NT2/D1 (cell line): ENCODE measurements at regions not wholly inside any gene's neighbourhood (a gene's known extent, or its start where the extent isn't known, plus 50 kb on each side); places are given as distances from the start of the nearest gene placed in this dataset.

Experiments
- DNase-seq: peaks from one replicate; pipeline ENCODE4 v3.0.0-alpha.2; 2011; ENCODE audit warnings: low read depth, low spot score
- H3K27me3 ChIP-seq: 2 replicates; pipeline ENCODE4 v1.6.0; 2011; ENCODE audit warnings: mild to moderate bottlenecking; ENCODE audit not compliant: insufficient read length, insufficient read depth
- H3K36me3 ChIP-seq: 2 replicates; pipeline ENCODE4 v1.6.1; 2011; ENCODE audit warnings: mild to moderate bottlenecking, low read length, mixed read lengths; ENCODE audit not compliant: insufficient read depth, insufficient read length
- H3K4me1 ChIP-seq: 2 replicates; pipeline ENCODE4 v1.5.1; 2011; ENCODE audit not compliant: insufficient read depth, insufficient read length
- H3K4me3 ChIP-seq: 2 replicates; pipeline ENCODE4 v1.5.1; 2011; ENCODE audit warnings: low read depth; ENCODE audit not compliant: insufficient read length
- H3K9ac ChIP-seq: 2 replicates; pipeline ENCODE4 v1.6.0; 2011; ENCODE audit warnings: low read depth; ENCODE audit not compliant: insufficient read length
- H3K9me3 ChIP-seq: 2 replicates; pipeline ENCODE4 v1.5.1; 2011; ENCODE audit warnings: mild to moderate bottlenecking, low read length; ENCODE audit not compliant: insufficient read depth
- SUZ12 ChIP-seq: IDR thresholded peaks from 2 replicates; pipeline ENCODE4 v1.6.1; 2011; ENCODE audit not compliant: insufficient read length, insufficient read depth; ENCODE audit errors: extremely low read depth
- YY1 ChIP-seq: IDR thresholded peaks from 2 replicates; pipeline ENCODE4 v1.6.1; 2011; ENCODE audit not compliant: insufficient read length, insufficient read depth
- ZNF274 ChIP-seq: IDR thresholded peaks from 2 replicates; pipeline ENCODE4 v1.6.1; 2011; ENCODE audit warnings: mild to moderate bottlenecking, low read depth, low read length

GRCh38 chr3:70728311-70728710 is 415.9 kb upstream of the MDFIC2 start:
- Histone ChIP-seq H3K9me3 (no peaks in the 10 kb centered on the region), H3K4me1 (no peaks in the 10 kb centered on the region), H3K9ac (no peak overlapping the region), H3K27me3 (no peaks in the 10 kb centered on the region), H3K4me3 (no peak overlapping the region), H3K36me3 (no peaks in the 10 kb centered on the region)
- TF ChIP-seq ZNF274 (no peak), SUZ12 (no peak)
- DNase-seq: no peak

GRCh38 chr3:70726961-70727360 is 414.5 kb upstream of the MDFIC2 start:
- Histone ChIP-seq H3K4me1 (no peaks in the 10 kb centered on the region), H3K36me3 (no peaks in the 10 kb centered on the region), H3K27me3 (no peaks in the 10 kb centered on the region), H3K9ac (no peak overlapping the region), H3K4me3 (no peak overlapping the region), H3K9me3 (no peaks in the 10 kb centered on the region)
- TF ChIP-seq SUZ12: no peak
- TF ChIP-seq ZNF274: no peak
- TF ChIP-seq YY1: no peak
- no peak for DNase-seq

GRCh38 chr3:70726096-70726938 is 413.9 kb upstream of the MDFIC2 start:
- no peak for DNase-seq
- H3K9me3 ChIP-seq: no peaks in the 10 kb centered on the region
- no peak for TF ChIP-seq ZNF274
- TF ChIP-seq YY1: no peak
- no peak for TF ChIP-seq SUZ12
- no peaks in the 10 kb centered on the region for H3K27me3 ChIP-seq
- no peak overlapping the region for H3K4me3 ChIP-seq
- no peaks in the 10 kb centered on the region for H3K4me1 ChIP-seq
- no peaks in the 10 kb centered on the region for H3K36me3 ChIP-seq
- H3K9ac ChIP-seq: no peak overlapping the region

- no peak for TF ChIP-seq YY1
- H3K36me3 ChIP-seq: no peaks in the 10 kb centered on the region
Measured at GRCh38 chr3:70722018-70722417, 409.6 kb upstream of the MDFIC2 start.

GRCh38 chr3:70716832-70717231 is 404.4 kb upstream of the MDFIC2 start:
- peaks cover 23% of the 10 kb centered on the region for H3K9me3 ChIP-seq
- no peak for DNase-seq

More at GRCh38 chr3:70722018-70722417, 409.6 kb upstream of the MDFIC2 start:
- H3K4me3 ChIP-seq: no peak overlapping the region
- H3K9me3 ChIP-seq: no peaks in the 10 kb centered on the region
- no peak for DNase-seq
- H3K4me1 ChIP-seq: no peaks in the 10 kb centered on the region
- H3K27me3 ChIP-seq: no peaks in the 10 kb centered on the region
- no peak overlapping the region for H3K9ac ChIP-seq

GRCh38 chr3:70712449-70713082 is 400.1 kb upstream of the MDFIC2 start:
- Histone ChIP-seq H3K4me1 (no peaks in the 10 kb centered on the region), H3K9ac (no peak overlapping the region), H3K36me3 (no peaks in the 10 kb centered on the region), H3K4me3 (no peak overlapping the region), H3K27me3 (no peaks in the 10 kb centered on the region), H3K9me3 (peaks cover 23% of the 10 kb centered on the region)
- DNase-seq: no peak
- TF ChIP-seq YY1 (no peak), ZNF274 (no peak), SUZ12 (no peak)

More at GRCh38 chr3:70716832-70717231, 404.4 kb upstream of the MDFIC2 start:
- TF ChIP-seq SUZ12 (no peak), ZNF274 (no peak), YY1 (no peak)
- Histone ChIP-seq H3K36me3 (no peaks in the 10 kb centered on the region), H3K27me3 (no peaks in the 10 kb centered on the region), H3K9ac (no peak overlapping the region), H3K4me3 (no peak overlapping the region), H3K4me1 (no peaks in the 10 kb centered on the region)

- no peak for TF ChIP-seq ZNF274
- TF ChIP-seq YY1: no peak
- no peak for TF ChIP-seq SUZ12
- H3K27me3 ChIP-seq: no peaks in the 10 kb centered on the region
- H3K9me3 ChIP-seq: no peaks in the 10 kb centered on the region
- H3K9ac ChIP-seq: no peak overlapping the region
- no peaks in the 10 kb centered on the region for H3K4me1 ChIP-seq
- no peak overlapping the region for H3K4me3 ChIP-seq
- H3K36me3 ChIP-seq: no peaks in the 10 kb centered on the region
- no peak for DNase-seq
Measured at GRCh38 chr3:70703305-70704102, 391.1 kb upstream of the MDFIC2 start.
